ENCODE measurements at regions not wholly inside any gene's neighbourhood (a gene's known extent, or its start where the extent isn't known, plus 50 kb on each side); places are given as distances from the start of the nearest gene placed in this dataset.

DNA sequence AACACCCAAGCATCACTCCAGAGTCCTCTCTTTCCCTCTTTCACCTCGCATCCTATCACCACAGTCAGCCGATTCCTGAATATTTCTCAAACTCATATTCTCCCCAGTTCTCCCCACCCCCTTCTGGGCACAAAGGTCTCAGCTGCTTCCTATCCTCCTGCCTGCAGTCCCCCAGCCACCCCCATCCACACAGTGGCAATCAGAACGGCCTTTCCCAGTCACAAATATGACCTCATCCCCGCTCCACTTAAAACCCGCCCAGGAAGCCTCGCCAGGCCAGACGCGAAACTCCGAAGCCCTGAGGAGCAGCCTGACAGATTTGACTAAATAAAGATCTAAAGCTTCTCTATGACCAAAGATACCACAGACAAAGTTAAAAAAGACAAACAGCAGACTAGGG lies 49.9 kb upstream of the LINGO1 start:
- TF ChIP-seq SUZ12 (IDR thresholded peaks at IDR 0.05) (no peak), FOXM1 (IDR thresholded peaks at IDR 0.05; ENCODE audit: borderline replicate concordance) (no peak), FOXK2 (IDR thresholded peaks at IDR 0.05) (no peak), NFRKB (IDR thresholded peaks at IDR 0.05) (no peak), TARDBP (IDR thresholded peaks at IDR 0.05) (no peak)

Measured in HEK293T (cell line).